HepG2 (cell line): ENCODE measurements at regions not wholly inside any gene's neighbourhood (a gene's known extent, or its start where the extent isn't known, plus 50 kb on each side); places are given as distances from the start of the nearest gene placed in this dataset.
A peak's percentile ranks its signal among the peaks of the same experiment; 100 is the strongest.

Experiments used
- AGO2 ChIP-seq: fragments of 200-400 bp; formaldehyde crosslinking; optimal IDR thresholded peaks from 2 replicates; pipeline ENCODE3; 2017; ENCODE audit warnings: mild to moderate bottlenecking, low read depth, low read length, moderate library complexity
- DZIP1 ChIP-seq: sonication (generic); formaldehyde crosslinking; IDR thresholded peaks from 2 replicates; pipeline ENCODE4 v1.5.0; 2020; ENCODE audit warnings: mild to moderate bottlenecking, missing genetic modification reagents
- HES4 ChIP-seq: sonication (generic); formaldehyde crosslinking; IDR thresholded peaks from 2 replicates; pipeline ENCODE4 v1.9.0; 2021; ENCODE audit warnings: mild to moderate bottlenecking, missing genetic modification reagents, borderline replicate concordance
- MYC ChIP-seq: sonication (generic); formaldehyde crosslinking; IDR thresholded peaks from 2 replicates; pipeline ENCODE4 v1.9.0; 2021; ENCODE audit warnings: missing genetic modification reagents, borderline replicate concordance
- NONO ChIP-seq, 2 experiments: fragments of 450-650 bp in 1 of 2; sonication (generic) in 1 of 2; formaldehyde crosslinking in 1 of 2; IDR thresholded peaks in 1 of 2; conservative IDR thresholded peaks in 1 of 2; 2 replicates each; pipeline versions ENCODE4 v1.6.1 to v1.8.0; 2017 to 2022; ENCODE audit warnings: mild to moderate bottlenecking in 1 of 2, missing genetic modification reagents in 1 of 2, moderate library complexity in 1 of 2
- NRL ChIP-seq: sonication (generic); formaldehyde crosslinking; IDR thresholded peaks from 2 replicates; pipeline ENCODE4 v1.5.0; 2020; ENCODE audit warnings: missing genetic modification reagents, mild to moderate bottlenecking, moderate library complexity, borderline replicate concordance
- PAWR ChIP-seq: sonication (generic); formaldehyde crosslinking; IDR thresholded peaks from 2 replicates; pipeline ENCODE4 v1.4.0; 2020; ENCODE audit warnings: missing genetic modification reagents, mild to moderate bottlenecking, borderline replicate concordance
- RBM39 ChIP-seq: fragments of 200-400 bp; formaldehyde crosslinking; IDR thresholded peaks from one replicate; pipeline ENCODE4 v1.6.1; 2018; ENCODE audit warnings: antibody characterized with exemption, mild to moderate bottlenecking, low read depth, low read length; ENCODE audit not compliant: poor library complexity, severe bottlenecking
- SAP130 ChIP-seq: IDR thresholded peaks from 2 replicates; pipeline ENCODE4 v1.6.1; 2016; ENCODE audit warnings: low read depth
- SOX13 ChIP-seq, 3 experiments: fragments of 450-650 bp in 1 of 3; sonication (generic) in 1 of 3; formaldehyde crosslinking in 1 of 3; IDR thresholded peaks in 2 of 3; conservative IDR thresholded peaks in 1 of 3; 2 replicates each; pipeline versions ENCODE4 v1.5.0 to v1.6.1; 2016 to 2020; ENCODE audit warnings: antibody characterized with exemption in 1 of 3, mild to moderate bottlenecking in 1 of 3, missing compliant biosample characterization in 1 of 3, missing genetic modification reagents in 1 of 3, moderate library complexity in 1 of 3
- TBX2 ChIP-seq: sonication (generic); formaldehyde crosslinking; IDR thresholded peaks from 2 replicates; pipeline ENCODE4 v1.5.0; 2020; ENCODE audit warnings: missing genetic modification reagents, mild to moderate bottlenecking, borderline replicate concordance
- TRIM24 ChIP-seq: sonication (generic); formaldehyde crosslinking; IDR thresholded peaks from 2 replicates; pipeline ENCODE4 v1.8.0; 2022; ENCODE audit warnings: mild to moderate bottlenecking, missing genetic modification reagents
- ZBTB37 ChIP-seq: sonication (generic); formaldehyde crosslinking; IDR thresholded peaks from 2 replicates; pipeline ENCODE4 v1.4.0; 2020; ENCODE audit warnings: mild to moderate bottlenecking, missing genetic modification reagents
- ZNF501 ChIP-seq: sonication (generic); formaldehyde crosslinking; IDR thresholded peaks from 2 replicates; pipeline ENCODE4 v1.5.1; 2020; ENCODE audit warnings: mild to moderate bottlenecking, moderate library complexity, missing genetic modification reagents
- ZNF550 ChIP-seq: sonication (generic); formaldehyde crosslinking; IDR thresholded peaks from 2 replicates; pipeline ENCODE4 v1.4.0; 2020; ENCODE audit warnings: mild to moderate bottlenecking, missing genetic modification reagents, borderline replicate concordance
- ZNF768 ChIP-seq: sonication (generic); formaldehyde crosslinking; IDR thresholded peaks from 2 replicates; pipeline ENCODE4 v1.4.0; 2020; ENCODE audit warnings: missing genetic modification reagents
- ZNF816 ChIP-seq: sonication (generic); formaldehyde crosslinking; IDR thresholded peaks from 2 replicates; pipeline ENCODE4 v1.8.0; 2022; ENCODE audit warnings: missing genetic modification reagents, mild to moderate bottlenecking, borderline replicate concordance
- TF ChIP-seq, protein P1 (sequence below): sonication (generic); formaldehyde crosslinking; IDR thresholded peaks from 2 replicates; pipeline ENCODE4 v1.5.0; 2020; ENCODE audit warnings: missing genetic modification reagents
- TF ChIP-seq, protein P2 (sequence below): sonication (generic); formaldehyde crosslinking; IDR thresholded peaks from 2 replicates; pipeline ENCODE4 v1.5.0; 2020; ENCODE audit warnings: missing genetic modification reagents, mild to moderate bottlenecking, borderline replicate concordance
- TF ChIP-seq, protein P3 (sequence below): sonication (generic); formaldehyde crosslinking; conservative IDR thresholded peaks from 2 replicates; pipeline ENCODE4 v1.5.0; 2020; ENCODE audit warnings: missing genetic modification reagents

DNA sequence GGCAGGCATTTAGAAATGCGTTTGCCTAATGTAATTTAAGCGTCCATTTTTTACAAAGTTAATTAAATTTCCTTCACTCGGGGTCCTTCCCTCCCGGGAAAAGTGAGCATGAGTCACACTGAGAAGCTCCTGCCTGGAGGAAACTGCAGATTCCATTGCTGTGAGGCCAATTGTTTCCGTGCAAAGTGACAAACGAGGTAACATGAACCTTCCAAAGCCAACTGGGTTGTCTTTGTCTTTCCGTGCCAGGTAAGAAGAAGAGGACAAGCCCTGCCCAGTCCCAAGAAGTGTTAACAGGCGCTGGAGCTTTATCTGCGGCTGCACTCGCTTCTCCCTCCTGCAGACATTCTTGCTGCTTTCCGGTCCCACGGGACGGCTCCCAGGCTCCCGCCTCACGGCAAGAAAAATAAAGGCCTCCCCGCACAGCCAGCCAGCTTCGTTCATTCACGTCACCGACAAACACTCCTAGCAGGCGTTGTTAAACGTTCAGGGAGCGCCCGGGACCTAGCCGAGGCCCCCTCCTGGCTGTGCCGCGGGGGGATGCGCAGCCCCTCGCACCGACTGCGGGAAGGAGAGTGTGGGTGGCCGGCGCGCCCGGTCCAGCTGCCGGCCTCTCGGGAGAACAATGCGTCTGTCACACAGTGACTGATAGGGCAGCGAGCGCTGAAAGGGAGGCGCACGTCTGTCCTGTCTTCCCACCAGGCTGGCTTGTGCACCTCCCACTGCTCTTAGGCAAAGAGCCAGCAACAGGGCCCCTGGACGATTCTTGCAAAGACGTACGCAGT lies 61.5 kb upstream of the HDDC2 start (continued):
- TF ChIP-seq DZIP1 (CRISPR knock-in tag) (peak; percentile 33; the same call in 1 of the 2 replicates), TBX2 (CRISPR knock-in tag) (peak; percentile 51; the same call in 1 of the 2 replicates), AGO2 (no peak), MYC (peak; percentile 26; the same call in 1 of the 2 replicates), NONO (IDR thresholded peaks at IDR 0.05) (no peak), NONO (CRISPR knock-in tag; conservative IDR thresholded peaks at IDR 0.05) (no peak), SOX13 (IDR thresholded peaks at IDR 0.05) (no peak), SOX13 (CRISPR knock-in tag; conservative IDR thresholded peaks at IDR 0.05 in 1 of 2, IDR thresholded peaks at IDR 0.05 in 1 of 2) (peak in 1 of 2 experiments; percentile 12; a peak in 1 of 4 replicates), ZNF768 (CRISPR knock-in tag) (peak; percentile 39; the same call in 1 of the 2 replicates), NRL (CRISPR knock-in tag) (peak; percentile 73; the same call in 1 of the 2 replicates), PAWR (no peak), ZNF501 (CRISPR knock-in tag) (no peak; the same call in 1 of the 2 replicates), RBM39 (peak; percentile 42), HES4 (CRISPR knock-in tag) (0 out of 2 replicates have a peak, but pooled peaks have one; percentile 24), SAP130 (CRISPR knock-in tag) (no peak), ZNF816 (CRISPR knock-in tag) (no peak), TRIM24 (CRISPR knock-in tag) (no peak), ZNF550 (0 out of 2 replicates have a peak, but pooled peaks have one; percentile 42), ZBTB37 (CRISPR knock-in tag) (no peak)
- TF ChIP-seq, protein P1, sequence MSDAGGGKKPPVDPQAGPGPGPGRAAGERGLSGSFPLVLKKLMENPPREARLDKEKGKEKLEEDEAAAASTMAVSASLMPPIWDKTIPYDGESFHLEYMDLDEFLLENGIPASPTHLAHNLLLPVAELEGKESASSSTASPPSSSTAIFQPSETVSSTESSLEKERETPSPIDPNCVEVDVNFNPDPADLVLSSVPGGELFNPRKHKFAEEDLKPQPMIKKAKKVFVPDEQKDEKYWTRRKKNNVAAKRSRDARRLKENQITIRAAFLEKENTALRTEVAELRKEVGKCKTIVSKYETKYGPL (CRISPR knock-in tag), result no peak
- TF ChIP-seq, protein P2, sequence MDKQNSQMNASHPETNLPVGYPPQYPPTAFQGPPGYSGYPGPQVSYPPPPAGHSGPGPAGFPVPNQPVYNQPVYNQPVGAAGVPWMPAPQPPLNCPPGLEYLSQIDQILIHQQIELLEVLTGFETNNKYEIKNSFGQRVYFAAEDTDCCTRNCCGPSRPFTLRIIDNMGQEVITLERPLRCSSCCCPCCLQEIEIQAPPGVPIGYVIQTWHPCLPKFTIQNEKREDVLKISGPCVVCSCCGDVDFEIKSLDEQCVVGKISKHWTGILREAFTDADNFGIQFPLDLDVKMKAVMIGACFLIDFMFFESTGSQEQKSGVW (CRISPR knock-in tag), result no peak
- TF ChIP-seq, protein P3, sequence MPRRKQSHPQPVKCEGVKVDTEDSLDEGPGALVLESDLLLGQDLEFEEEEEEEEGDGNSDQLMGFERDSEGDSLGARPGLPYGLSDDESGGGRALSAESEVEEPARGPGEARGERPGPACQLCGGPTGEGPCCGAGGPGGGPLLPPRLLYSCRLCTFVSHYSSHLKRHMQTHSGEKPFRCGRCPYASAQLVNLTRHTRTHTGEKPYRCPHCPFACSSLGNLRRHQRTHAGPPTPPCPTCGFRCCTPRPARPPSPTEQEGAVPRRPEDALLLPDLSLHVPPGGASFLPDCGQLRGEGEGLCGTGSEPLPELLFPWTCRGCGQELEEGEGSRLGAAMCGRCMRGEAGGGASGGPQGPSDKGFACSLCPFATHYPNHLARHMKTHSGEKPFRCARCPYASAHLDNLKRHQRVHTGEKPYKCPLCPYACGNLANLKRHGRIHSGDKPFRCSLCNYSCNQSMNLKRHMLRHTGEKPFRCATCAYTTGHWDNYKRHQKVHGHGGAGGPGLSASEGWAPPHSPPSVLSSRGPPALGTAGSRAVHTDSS, result no peak
